ENCODE measurements at regions not wholly inside any gene's neighbourhood (a gene's known extent, or its start where the extent isn't known, plus 50 kb on each side); places are given as distances from the start of the nearest gene placed in this dataset.

- Histone ChIP-seq H3K4me3 (no peak overlapping the region), H3K4me1 (no peaks in the 10 kb centered on the region), H3K9me3 (no peaks in the 10 kb centered on the region), H3K36me3 (no peaks in the 10 kb centered on the region), H3K27me3 (no peaks in the 10 kb centered on the region), H3K27ac (no peak overlapping the region)
- no peak for DNase-seq
- intact Hi-C loops (cut with DNase I), result no loop called here
- ATAC-seq, result no peak
- no peak for TF ChIP-seq CTCF (IDR thresholded peaks at IDR 0.05)
These were observed 493.3 kb downstream of the CMPK2 start for GRCh38 chr2:6372317-6372901.

- intact Hi-C loops (cut with DNase I), result no loop called here
- ATAC-seq, result no peak
- no peak overlapping the region for H3K4me3 ChIP-seq
- no peaks in the 10 kb centered on the region for H3K27me3 ChIP-seq
- H3K36me3 ChIP-seq, result no peaks in the 10 kb centered on the region
- H3K4me1 ChIP-seq, result no peaks in the 10 kb centered on the region
- no peak for TF ChIP-seq CTCF (IDR thresholded peaks at IDR 0.05)
- H3K27ac ChIP-seq, result no peak overlapping the region
- H3K9me3 ChIP-seq, result peaks cover 4% of the 10 kb centered on the region
- no peak for DNase-seq
These were observed 484.4 kb downstream of the CMPK2 start for GRCh38 chr2:6381326-6381725.

GRCh38 chr2:6384341-6384740 lies 481.4 kb downstream of the CMPK2 start:
- no peaks in the 10 kb centered on the region for H3K9me3 ChIP-seq
- ATAC-seq, result no peak
- no peak for TF ChIP-seq CTCF (IDR thresholded peaks at IDR 0.05)
- no peaks in the 10 kb centered on the region for H3K27me3 ChIP-seq
- intact Hi-C loops (cut with DNase I), result no loop called here
- no peak overlapping the region for H3K27ac ChIP-seq
- H3K4me3 ChIP-seq, result no peak overlapping the region
- no peaks in the 10 kb centered on the region for H3K36me3 ChIP-seq
- no peak for DNase-seq
- no peaks in the 10 kb centered on the region for H3K4me1 ChIP-seq

- no peak for ATAC-seq
- intact Hi-C loops (cut with DNase I), result no loop called here
- no peak for TF ChIP-seq CTCF (IDR thresholded peaks at IDR 0.05)
These were observed 473.4 kb downstream of the CMPK2 start for GRCh38 chr2:6392354-6392753.

GRCh38 chr2:6392966-6393365 lies 472.7 kb downstream of the CMPK2 start:
- H3K9me3 ChIP-seq, result no peaks in the 10 kb centered on the region
- no peak for DNase-seq
- intact Hi-C loops (cut with DNase I), result no loop called here
- ATAC-seq, result no peak
- H3K36me3 ChIP-seq, result no peaks in the 10 kb centered on the region
- H3K27ac ChIP-seq, result no peak overlapping the region
- no peak for TF ChIP-seq CTCF (IDR thresholded peaks at IDR 0.05)
- H3K27me3 ChIP-seq, result no peaks in the 10 kb centered on the region
- no peak overlapping the region for H3K4me3 ChIP-seq
- no peaks in the 10 kb centered on the region for H3K4me1 ChIP-seq

More at GRCh38 chr2:6392354-6392753, 473.4 kb downstream of the CMPK2 start:
- DNase-seq, result no peak
- no peaks in the 10 kb centered on the region for H3K36me3 ChIP-seq
- H3K4me1 ChIP-seq, result no peaks in the 10 kb centered on the region
- no peak overlapping the region for H3K4me3 ChIP-seq
- H3K27ac ChIP-seq, result no peak overlapping the region
- H3K27me3 ChIP-seq, result no peaks in the 10 kb centered on the region
- H3K9me3 ChIP-seq, result no peaks in the 10 kb centered on the region

- no peaks in the 10 kb centered on the region for H3K9me3 ChIP-seq
- DNase-seq, result no peak
- TF ChIP-seq CTCF (IDR thresholded peaks at IDR 0.05), result no peak
- no peaks in the 10 kb centered on the region for H3K27me3 ChIP-seq
- intact Hi-C loops (cut with DNase I), result no loop called here
- H3K4me3 ChIP-seq, result no peak overlapping the region
- no peak overlapping the region for H3K27ac ChIP-seq
- H3K4me1 ChIP-seq, result no peaks in the 10 kb centered on the region
- no peak for ATAC-seq
- no peaks in the 10 kb centered on the region for H3K36me3 ChIP-seq
These were observed 471.9 kb downstream of the CMPK2 start for GRCh38 chr2:6393819-6394218.
